Endothelial cell of umbilical vein (primary cell): ENCODE measurements at regions not wholly inside any gene's neighbourhood (a gene's known extent, or its start where the extent isn't known, plus 50 kb on each side); places are given as distances from the start of the nearest gene placed in this dataset.

Experiments used
- BruUV-seq: library from RNA; stranded (reverse); fragments of 400-500 nt; replicated peaks from 2 replicates; lab custom pipeline; 2021; lab: Mats Ljungman, UMichigan
- CTCF ChIA-PET: fragments of 300-600, 350-600 bp; sonication (Branson Sonifier 250); formaldehyde crosslinking; loops from one replicate; lab custom pipeline; 2021; ENCODE audit warnings: antibody characterized with exemption, inconsistent platforms; lab: Charles Lee
- POLR2A ChIA-PET: fragments of 300-600, 350-600 bp; sonication (Branson Sonifier 250); formaldehyde crosslinking; loops from one replicate; lab custom pipeline; 2021; ENCODE audit warnings: antibody characterized with exemption, inconsistent platforms; lab: Charles Lee
- DNase-seq: peaks from one replicate; pipeline ENCODE4 v3.0.0-alpha.2; 2011; ENCODE audit warnings: low read depth, low spot score
- FAIRE-seq: peaks from 2 replicates; lab custom pipeline; 2011; peaks lifted over from hg19 to GRCh38; lab: Jason Lieb, UNC
- H2AFZ ChIP-seq: 2 replicates; pipeline ENCODE4 v1.6.0; 2012; ENCODE audit warnings: low read depth, low read length, control low read depth, inconsistent platforms
- H3K27ac ChIP-seq: 2 replicates; pipeline ENCODE4 v1.5.1; 2011; ENCODE audit warnings: low read depth, mild to moderate bottlenecking, control low read depth, low read length, moderate library complexity; ENCODE audit not compliant: insufficient read depth
- H3K27me3 ChIP-seq, 2 experiments: 2 replicates each; pipeline versions ENCODE4 v1.6.0 to v1.6.1; 2011; ENCODE audit warnings: low read length in 2 of 2, mixed read lengths in 1 of 2; ENCODE audit not compliant: control insufficient read depth in 2 of 2, insufficient read depth in 2 of 2
- H3K36me3 ChIP-seq, 2 experiments: 2 replicates in 1 of 2; 3 replicates in 1 of 2; pipeline ENCODE4 v1.5.1; 2011; ENCODE audit warnings: low read length in 2 of 2, mild to moderate bottlenecking in 1 of 2, moderate library complexity in 1 of 2; ENCODE audit not compliant: control insufficient read depth in 2 of 2, insufficient read depth in 2 of 2; ENCODE audit errors: extremely low read depth in 1 of 2
- H3K4me1 ChIP-seq: 3 replicates; pipeline ENCODE4 v1.5.1; 2011; ENCODE audit warnings: mild to moderate bottlenecking, low read length; ENCODE audit not compliant: control insufficient read depth, insufficient read depth; ENCODE audit errors: extremely low read depth
- H3K4me2 ChIP-seq: 2 replicates; pipeline ENCODE4 v1.6.1; 2011; ENCODE audit warnings: low read length, control low read depth, mixed read lengths; ENCODE audit not compliant: insufficient read depth
- H3K4me3 ChIP-seq, 3 experiments: fragments of 200-600 bp in 1 of 3; sonication (generic), shearing (Covaris generic) in 1 of 3; replicated peaks in 1 of 3; 2 replicates each; pipeline ENCODE4 v1.5.1; 2011 to 2016; ENCODE audit warnings: control low read depth in 3 of 3, low read length in 3 of 3, mild to moderate bottlenecking in 2 of 3, inconsistent platforms in 1 of 3, low read depth in 1 of 3, moderate library complexity in 1 of 3; ENCODE audit not compliant: insufficient read depth in 1 of 3
- H3K79me2 ChIP-seq: 2 replicates; pipeline ENCODE4 v1.6.0; 2012; ENCODE audit warnings: low read length, inconsistent platforms; ENCODE audit not compliant: control insufficient read depth, insufficient read depth
- H3K9ac ChIP-seq: replicated peaks from 2 replicates; pipeline ENCODE3; 2011; ENCODE audit warnings: low read length, control low read depth; ENCODE audit not compliant: insufficient read depth; ENCODE audit errors: extremely low read depth
- H3K9me1 ChIP-seq: replicated peaks from 3 replicates; pipeline ENCODE4 v1.6.0; 2011; ENCODE audit warnings: mild to moderate bottlenecking, low read length; ENCODE audit not compliant: control insufficient read depth, insufficient read depth; ENCODE audit errors: extremely low read depth
- H3K9me3 ChIP-seq: replicated peaks from 2 replicates; pipeline ENCODE4 v1.5.1; 2012; ENCODE audit warnings: low read length, inconsistent platforms; ENCODE audit not compliant: control insufficient read depth, insufficient read depth
- H4K20me1 ChIP-seq: replicated peaks from 2 replicates; pipeline ENCODE3; 2011; ENCODE audit warnings: mild to moderate bottlenecking, low read length; ENCODE audit not compliant: control insufficient read depth, insufficient read depth; ENCODE audit errors: extremely low read depth
- CTCF ChIP-seq, 2 donors: IDR thresholded peaks; 1 replicate in 1 of 2; 2 replicates in 1 of 2; pipeline ENCODE4 v1.5.1; 2011; ENCODE audit warnings: low read length in 2 of 2, mild to moderate bottlenecking in 2 of 2, moderate library complexity in 2 of 2, control low read depth in 1 of 2, inconsistent platforms in 1 of 2, low read depth in 1 of 2; ENCODE audit not compliant: insufficient read depth in 1 of 2; ENCODE audit errors: extremely low read depth in 1 of 2
- EZH2 ChIP-seq: IDR thresholded peaks from 2 replicates; pipeline ENCODE4 v1.6.1; 2012; ENCODE audit warnings: borderline replicate concordance, low read depth, mild to moderate bottlenecking, moderate library complexity, low read length, inconsistent platforms; ENCODE audit not compliant: severe bottlenecking
- FOS ChIP-seq: IDR thresholded peaks from 2 replicates; pipeline ENCODE4 v1.6.1; 2011; ENCODE audit warnings: mild to moderate bottlenecking, low read length, moderate library complexity, borderline replicate concordance; ENCODE audit not compliant: insufficient read depth
- GATA2 ChIP-seq: IDR thresholded peaks from 2 replicates; pipeline ENCODE4 v1.7.0; 2011; ENCODE audit warnings: low read depth, mild to moderate bottlenecking, moderate library complexity, mixed read lengths, low read length; ENCODE audit not compliant: insufficient read length, insufficient read depth
- JUN ChIP-seq: IDR thresholded peaks from 2 replicates; pipeline ENCODE4 v1.6.1; 2011; ENCODE audit warnings: borderline replicate concordance, low read depth; ENCODE audit not compliant: insufficient read length, insufficient read depth
- MAX ChIP-seq: IDR thresholded peaks from 2 replicates; pipeline ENCODE4 v1.6.1; 2011; ENCODE audit not compliant: insufficient read depth, insufficient read length
- MYC ChIP-seq: IDR thresholded peaks from one replicate; pipeline ENCODE4 v1.6.1; 2011; ENCODE audit warnings: mild to moderate bottlenecking, low read depth, low read length
- POLR2A ChIP-seq: IDR thresholded peaks from 2 replicates; pipeline ENCODE4 v1.6.1; 2012; ENCODE audit warnings: low read depth, mild to moderate bottlenecking, control low read depth, low read length
- POLR2AphosphoS5 ChIP-seq: IDR thresholded peaks from 2 replicates; pipeline ENCODE4 v1.6.1; 2012; ENCODE audit warnings: low read depth, mild to moderate bottlenecking, control low read depth, low read length, moderate library complexity; ENCODE audit not compliant: insufficient read depth
- dilution Hi-C: fragments of 300-500 bp; cut with MboI; formaldehyde crosslinking; loops from one replicate; pipeline ENCODE4 v1.15.0; 2019; ENCODE audit warnings: low sequenced_read_pairs; ENCODE audit not compliant: extremely low pct_ligation_motif_present
- intact Hi-C: fragments of 100-400 bp; cut with micrococcal nuclease; formaldehyde crosslinking; loops from one replicate; pipeline ENCODE4 v1.10.0; 2022

- Histone ChIP-seq H4K20me1 (no peaks in the 10 kb centered on the region), H3K4me2 (no peak overlapping the region), H3K4me1 (no peaks in the 10 kb centered on the region), H3K4me3 (no peak overlapping the region), H3K27me3 (no peaks in the 10 kb centered on the region), H3K9me1 (no peaks in the 10 kb centered on the region), H3K9me3 (no peaks in the 10 kb centered on the region), H3K79me2 (no peaks in the 10 kb centered on the region), H2AFZ (no peak overlapping the region), H3K27ac (no peak overlapping the region), H3K36me3 (no peaks in the 10 kb centered on the region), H3K9ac (no peak overlapping the region)
- BruUV-seq, result no TSS peak
- no peak for DNase-seq
- intact Hi-C loops, result no loop called here
- ChIA-PET POLR2A (no interaction called here), CTCF (no interaction called here)
- dilution Hi-C loops, result no loop called here
- no peak for FAIRE-seq
- TF ChIP-seq POLR2A, result no peak
- no peak for TF ChIP-seq MYC
- no peak for TF ChIP-seq FOS
- TF ChIP-seq GATA2, result no peak
- TF ChIP-seq POLR2AphosphoS5, result no peak
- no peak for TF ChIP-seq MAX
- TF ChIP-seq CTCF (IDR thresholded peaks at IDR 0.05; ENCODE audit: extremely low read depth in 1 of 2, insufficient read depth in 1 of 2, low read depth in 1 of 2, low read length in 2 of 2), result no peak
- TF ChIP-seq JUN, result no peak
- TF ChIP-seq EZH2, result no peak
These were observed 1610.4 kb upstream of the ZEB2 start for GRCh38 chr2:146130290-146130689.
